ENCODE measurements at regions not wholly inside any gene's neighbourhood (a gene's known extent, or its start where the extent isn't known, plus 50 kb on each side); places are given as distances from the start of the nearest gene placed in this dataset.

- TF ChIP-seq ZHX2 (IDR thresholded peaks at IDR 0.05; ENCODE audit: low read depth): no peak
- no peak for TF ChIP-seq ZHX2 (CRISPR knock-in tag; IDR thresholded peaks at IDR 0.05; ENCODE audit: borderline replicate concordance)
- no peak for TF ChIP-seq CHD2 (IDR thresholded peaks at IDR 0.05; ENCODE audit: low read depth, low read length)
- TF ChIP-seq ZNF281 (CRISPR knock-in tag; IDR thresholded peaks at IDR 0.05; ENCODE audit: borderline replicate concordance): peak; percentile 55; the same call in 1 of the 2 replicates
- TF ChIP-seq PAXIP1 (CRISPR knock-in tag; conservative IDR thresholded peaks at IDR 0.05): peak; percentile 93
- no peak for TF ChIP-seq RFX3 (CRISPR knock-in tag; IDR thresholded peaks at IDR 0.05)
- TF ChIP-seq, protein P1, sequence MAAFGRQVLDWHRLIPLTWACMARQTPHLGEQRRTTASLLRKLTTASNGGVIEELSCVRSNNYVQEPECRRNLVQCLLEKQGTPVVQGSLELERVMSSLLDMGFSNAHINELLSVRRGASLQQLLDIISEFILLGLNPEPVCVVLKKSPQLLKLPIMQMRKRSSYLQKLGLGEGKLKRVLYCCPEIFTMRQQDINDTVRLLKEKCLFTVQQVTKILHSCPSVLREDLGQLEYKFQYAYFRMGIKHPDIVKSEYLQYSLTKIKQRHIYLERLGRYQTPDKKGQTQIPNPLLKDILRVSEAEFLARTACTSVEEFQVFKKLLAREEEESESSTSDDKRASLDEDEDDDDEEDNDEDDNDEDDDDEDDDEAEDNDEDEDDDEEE (CRISPR knock-in tag; IDR thresholded peaks at IDR 0.05): no peak
- TF ChIP-seq, protein P2, sequence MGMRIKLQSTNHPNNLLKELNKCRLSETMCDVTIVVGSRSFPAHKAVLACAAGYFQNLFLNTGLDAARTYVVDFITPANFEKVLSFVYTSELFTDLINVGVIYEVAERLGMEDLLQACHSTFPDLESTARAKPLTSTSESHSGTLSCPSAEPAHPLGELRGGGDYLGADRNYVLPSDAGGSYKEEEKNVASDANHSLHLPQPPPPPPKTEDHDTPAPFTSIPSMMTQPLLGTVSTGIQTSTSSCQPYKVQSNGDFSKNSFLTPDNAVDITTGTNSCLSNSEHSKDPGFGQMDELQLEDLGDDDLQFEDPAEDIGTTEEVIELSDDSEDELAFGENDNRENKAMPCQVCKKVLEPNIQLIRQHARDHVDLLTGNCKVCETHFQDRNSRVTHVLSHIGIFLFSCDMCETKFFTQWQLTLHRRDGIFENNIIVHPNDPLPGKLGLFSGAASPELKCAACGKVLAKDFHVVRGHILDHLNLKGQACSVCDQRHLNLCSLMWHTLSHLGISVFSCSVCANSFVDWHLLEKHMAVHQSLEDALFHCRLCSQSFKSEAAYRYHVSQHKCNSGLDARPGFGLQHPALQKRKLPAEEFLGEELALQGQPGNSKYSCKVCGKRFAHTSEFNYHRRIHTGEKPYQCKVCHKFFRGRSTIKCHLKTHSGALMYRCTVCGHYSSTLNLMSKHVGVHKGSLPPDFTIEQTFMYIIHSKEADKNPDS (CRISPR knock-in tag; IDR thresholded peaks at IDR 0.05): no peak
- TF ChIP-seq REPIN1 (CRISPR knock-in tag; IDR thresholded peaks at IDR 0.05; ENCODE audit: borderline replicate concordance, low read depth): no peak
- no peak for TF ChIP-seq TOPORS (CRISPR knock-in tag; IDR thresholded peaks at IDR 0.05)
These were observed 51.4 kb upstream of the RIOK3 start (continued) for GRCh38 chr18:23401400-23402347.
